WTC11 (cell line): ENCODE measurements at regions not wholly inside any gene's neighbourhood (a gene's known extent, or its start where the extent isn't known, plus 50 kb on each side); places are given as distances from the start of the nearest gene placed in this dataset.

Experiments
- ATAC-seq: fragments of 200-7000 bp; cut with Tn5 transposase; 2 replicates; pipeline ENCODE4 v1.10.0; 2021; ENCODE audit warnings: mild to moderate bottlenecking, moderate library complexity
- CTCF ChIA-PET: fragments of 300-600 bp; sonication (Branson Sonifier 250); formaldehyde crosslinking; loops from one replicate; lab custom pipeline; 2021; ENCODE audit warnings: antibody characterized with exemption; lab: Charles Lee
- POLR2A ChIA-PET: fragments of 350-600 bp; sonication (Branson Sonifier 250); formaldehyde crosslinking; loops from one replicate; lab custom pipeline; 2021; ENCODE audit warnings: antibody characterized with exemption; lab: Charles Lee
- DNase-seq: peaks from one replicate; pipeline ENCODE4 v3.0.0; 2021; ENCODE audit warnings: low spot score
- H3K27ac Mint-ChIP-seq: 2 replicates; pipeline ENCODE4 v1.8.0; 2021; ENCODE audit warnings: mixed read lengths
- H3K27me3 Mint-ChIP-seq: 2 replicates; pipeline ENCODE4 v1.8.0; 2021; ENCODE audit warnings: low read depth, mild to moderate bottlenecking, moderate library complexity, mixed read lengths
- H3K36me3 Mint-ChIP-seq: 2 replicates; pipeline ENCODE4 v1.8.0; 2021; ENCODE audit warnings: mixed read lengths
- H3K4me1 Mint-ChIP-seq: 2 replicates; pipeline ENCODE4 v1.8.0; 2022; ENCODE audit warnings: mixed read lengths
- H3K4me3 Mint-ChIP-seq: 2 replicates; pipeline ENCODE4 v1.8.0; 2021; ENCODE audit warnings: mild to moderate bottlenecking, moderate library complexity, mixed read lengths
- H3K9me3 Mint-ChIP-seq: 2 replicates; pipeline ENCODE4 v1.8.0; 2021; ENCODE audit warnings: mixed read lengths
- ARID4B ChIP-seq: sonication (generic); formaldehyde crosslinking; IDR thresholded peaks from 2 replicates; pipeline ENCODE4 v1.8.0; 2023; ENCODE audit warnings: missing genetic modification reagents, mild to moderate bottlenecking, borderline replicate concordance
- ATF6 ChIP-seq: sonication (generic); formaldehyde crosslinking; IDR thresholded peaks from 2 replicates; pipeline ENCODE4 v1.8.1; 2023; ENCODE audit warnings: mild to moderate bottlenecking, missing genetic modification reagents
- FOXJ3 ChIP-seq: sonication (generic); formaldehyde crosslinking; IDR thresholded peaks from 2 replicates; pipeline ENCODE4 v1.9.0; 2021; ENCODE audit warnings: missing genetic modification reagents, mild to moderate bottlenecking, borderline replicate concordance
- FOXP1 ChIP-seq: sonication (generic); formaldehyde crosslinking; IDR thresholded peaks from 2 replicates; pipeline ENCODE4 v1.8.0; 2022; ENCODE audit warnings: missing genetic modification reagents, mild to moderate bottlenecking, moderate library complexity, borderline replicate concordance
- HMGA2 ChIP-seq: fragments of 250-450 bp; sonication (Bioruptor Pico); IDR thresholded peaks from 2 replicates; pipeline ENCODE4 v1.4.0; 2021; ENCODE audit warnings: mild to moderate bottlenecking, moderate library complexity
- NFYB ChIP-seq: sonication (generic); formaldehyde crosslinking; conservative IDR thresholded peaks from 2 replicates; pipeline ENCODE4 v1.8.0; 2022; ENCODE audit warnings: low read depth, missing genetic modification reagents
- PRDM15 ChIP-seq: sonication (generic); formaldehyde crosslinking; IDR thresholded peaks from 2 replicates; pipeline ENCODE4 v1.8.0; 2022; ENCODE audit warnings: missing genetic modification reagents
- PREB ChIP-seq: sonication (generic); formaldehyde crosslinking; IDR thresholded peaks from 2 replicates; pipeline ENCODE4 v1.8.1; 2022; ENCODE audit warnings: mild to moderate bottlenecking, missing genetic modification reagents, moderate library complexity, borderline replicate concordance
- RORB ChIP-seq: fragments of 250-450 bp; sonication (Bioruptor Pico); IDR thresholded peaks from 2 replicates; pipeline ENCODE4 v1.9.0; 2021; ENCODE audit warnings: mild to moderate bottlenecking
- SP1 ChIP-seq: sonication (generic); formaldehyde crosslinking; conservative IDR thresholded peaks from 2 replicates; pipeline ENCODE4 v1.8.1; 2022; ENCODE audit warnings: missing genetic modification reagents
- TP53 ChIP-seq: sonication (generic); formaldehyde crosslinking; IDR thresholded peaks from 2 replicates; pipeline ENCODE4 v1.8.1; 2023; ENCODE audit warnings: mild to moderate bottlenecking, missing genetic modification reagents
- ZNF219 ChIP-seq: sonication (generic); formaldehyde crosslinking; IDR thresholded peaks from 2 replicates; pipeline ENCODE4 v1.8.0; 2023; ENCODE audit warnings: missing genetic modification reagents, mild to moderate bottlenecking, borderline replicate concordance
- ZNF671 ChIP-seq: fragments of 250-450 bp; sonication (Bioruptor Pico); IDR thresholded peaks from 2 replicates; pipeline ENCODE4 v1.8.0; 2021; ENCODE audit warnings: mild to moderate bottlenecking

- no peak overlapping the region for H3K27ac Mint-ChIP-seq
- ChIA-PET CTCF (interaction anchor here (0.6 to 1.3 kb wide), 3 partner anchors 10 to 189 kb away, joined by 3 to 4 read pairs (median 3); no protein-coding TSS in a partner anchor), POLR2A (no interaction called here)
- ATAC-seq (no peak), DNase-seq (no peak)
- TF ChIP-seq ATF6 (CRISPR knock-in tag) (no peak), NFYB (no peak), PREB (CRISPR knock-in tag) (no peak), SP1 (no peak), FOXP1 (CRISPR knock-in tag) (no peak), ZNF671 (CRISPR knock-in tag) (no peak), RORB (CRISPR knock-in tag) (no peak), ARID4B (CRISPR knock-in tag) (no peak), FOXJ3 (no peak), ZNF219 (CRISPR knock-in tag) (no peak), HMGA2 (CRISPR knock-in tag) (no peak), PRDM15 (CRISPR knock-in tag) (no peak), TP53 (CRISPR knock-in tag) (no peak)
- H3K27me3 Mint-ChIP-seq, result no peaks in the 10 kb centered on the region; the same call in 1 of the 2 replicates
- no peak overlapping the region for H3K4me3 Mint-ChIP-seq
- no peaks in the 10 kb centered on the region for H3K36me3 Mint-ChIP-seq
- peaks cover 3% of the 10 kb centered on the region; the same call in 1 of the 2 replicates for H3K9me3 Mint-ChIP-seq
- H3K4me1 Mint-ChIP-seq, result peaks cover 16% of the 10 kb centered on the region
Observed at GRCh38 chr1:22380024-22380785, 71.4 kb upstream of the ZBTB40 start.
